Activated CD4-positive, alpha-beta T cell treated with anti-CD3 and anti-CD28 coated beads for 36 hours (primary cell): ENCODE measurements at regions not wholly inside any gene's neighbourhood (a gene's known extent, or its start where the extent isn't known, plus 50 kb on each side); places are given as distances from the start of the nearest gene placed in this dataset.
"Not testable (repeated sequence)": the region's sequence is repeated elsewhere in the genome, so short reads cannot be mapped to it uniquely, and the experiment has no call there.

Experiments used
- ATAC-seq: fragments of 200-7000 bp; cut with Tn5 transposase; one replicate; pipeline ENCODE4 v1.10.0; 2021; ENCODE audit warnings: mild to moderate bottlenecking, moderate library complexity
- CTCF ChIA-PET: fragments of 350-600 bp; sonication (Branson Sonifier 250); formaldehyde crosslinking; loops from one replicate; lab custom pipeline; 2021; ENCODE audit warnings: antibody characterized with exemption; lab: Charles Lee
- POLR2A ChIA-PET: fragments of 350-600 bp; sonication (Branson Sonifier 250); formaldehyde crosslinking; loops from one replicate; lab custom pipeline; 2021; ENCODE audit warnings: antibody characterized with exemption, inconsistent platforms; lab: Charles Lee
- DNase-seq: peaks from one replicate; pipeline ENCODE4 v3.0.0-alpha.2; 2020
- H3K27ac Mint-ChIP-seq: one replicate; pipeline ENCODE4 v1.8.0; 2021; ENCODE audit warnings: mixed read lengths
- H3K27me3 Mint-ChIP-seq: one replicate; pipeline ENCODE4 v1.8.0; 2021; ENCODE audit warnings: mixed read lengths
- H3K36me3 Mint-ChIP-seq: one replicate; pipeline ENCODE4 v1.8.0; 2021; ENCODE audit warnings: low read depth, mixed read lengths
- H3K4me1 Mint-ChIP-seq: one replicate; pipeline ENCODE4 v1.8.0; 2021; ENCODE audit warnings: mixed read lengths
- H3K4me3 Mint-ChIP-seq: one replicate; pipeline ENCODE4 v1.8.0; 2021; ENCODE audit warnings: mild to moderate bottlenecking, moderate library complexity, mixed read lengths
- H3K9me3 Mint-ChIP-seq: one replicate; pipeline ENCODE4 v1.8.0; 2021; ENCODE audit warnings: low read depth, mixed read lengths
- intact Hi-C, 2 experiments: fragments of 100-400 bp; cut with DNase I in 1 of 2; cut with micrococcal nuclease in 1 of 2; formaldehyde crosslinking; loops; one replicate each; pipeline versions ENCODE4 v1.14.2 to v1.15.1; 2022 to 2024; cut with DNase I, micrococcal nuclease

DNA sequence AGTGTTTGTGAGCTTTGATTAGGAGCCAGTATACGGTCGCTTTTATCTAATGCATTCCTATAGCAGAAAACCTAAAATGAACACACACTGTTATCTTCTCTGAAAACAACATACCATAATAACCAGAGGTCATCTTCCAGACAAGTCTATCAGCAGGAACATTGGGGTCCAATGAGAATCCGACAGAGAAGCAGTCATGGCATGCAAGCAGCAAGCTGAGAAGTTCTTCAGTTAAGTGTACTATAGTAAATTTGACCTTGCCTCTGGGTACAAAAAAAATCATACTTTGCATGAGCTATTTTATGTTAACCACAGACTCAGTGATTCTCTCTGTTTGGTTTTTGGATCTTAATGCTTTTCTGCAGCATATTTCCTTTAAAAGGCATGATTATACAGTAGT, 1505.1 kb downstream of the PCDH9 start:
- intact Hi-C loops = no loop called here

DNA sequence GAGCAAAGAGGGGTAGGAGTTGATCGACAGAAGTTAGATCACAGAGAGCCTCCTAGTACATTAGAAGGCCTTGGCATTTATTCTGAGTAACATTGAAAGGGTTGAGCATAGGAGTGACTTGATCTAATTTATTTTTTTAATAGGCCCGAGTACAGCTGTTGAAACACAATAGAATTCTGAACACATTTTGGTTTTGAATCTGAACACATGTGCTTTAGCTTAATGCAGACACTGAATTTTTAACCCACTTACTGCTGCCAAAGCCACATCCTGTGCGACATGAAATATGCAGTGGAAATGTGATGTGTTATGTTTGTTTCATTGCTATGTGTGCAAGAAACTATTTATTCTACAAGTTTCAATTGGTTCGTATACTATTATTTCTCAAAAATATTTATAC, 1505.9 kb downstream of the PCDH9 start:
- Mint-ChIP-seq H3K27me3 (no peaks in the 10 kb centered on the region), H3K4me3 (no peak overlapping the region), H3K9me3 (peaks cover 8% of the 10 kb centered on the region), H3K36me3 (no peaks in the 10 kb centered on the region), H3K27ac (no peak overlapping the region), H3K4me1 (no peaks in the 10 kb centered on the region)
- ChIA-PET POLR2A (no interaction called here), CTCF (interaction anchor here (0.7 kb wide), 1 partner anchor 13 kb away, joined by 3 read pairs; no protein-coding TSS in a partner anchor)
- no peak for DNase-seq
- no peak for ATAC-seq
- intact Hi-C loops = no loop called here

More for the DNA sequence above, 1505.1 kb downstream of the PCDH9 start:
- Mint-ChIP-seq H3K4me3 (no peak overlapping the region), H3K27me3 (no peaks in the 10 kb centered on the region), H3K36me3 (no peaks in the 10 kb centered on the region), H3K27ac (no peak overlapping the region), H3K9me3 (peaks cover 8% of the 10 kb centered on the region), H3K4me1 (no peaks in the 10 kb centered on the region)
- ATAC-seq (no peak), DNase-seq (no peak)
- CTCF ChIA-PET = no interaction called here
- POLR2A ChIA-PET = no interaction called here

- no peak overlapping the region for H3K27ac Mint-ChIP-seq
- CTCF ChIA-PET = no interaction called here
- H3K4me1 Mint-ChIP-seq = no peaks in the 10 kb centered on the region
- POLR2A ChIA-PET = no interaction called here
- H3K27me3 Mint-ChIP-seq = no peaks in the 10 kb centered on the region
- intact Hi-C loops = no loop called here
- DNase-seq (no peak), ATAC-seq (no peak)
- peaks cover 10% of the 10 kb centered on the region for H3K9me3 Mint-ChIP-seq
- H3K36me3 Mint-ChIP-seq = no peaks in the 10 kb centered on the region
- H3K4me3 Mint-ChIP-seq = no peak overlapping the region
Measured at GRCh38 chr13:65722506-65722905, 1507.6 kb downstream of the PCDH9 start.

DNA sequence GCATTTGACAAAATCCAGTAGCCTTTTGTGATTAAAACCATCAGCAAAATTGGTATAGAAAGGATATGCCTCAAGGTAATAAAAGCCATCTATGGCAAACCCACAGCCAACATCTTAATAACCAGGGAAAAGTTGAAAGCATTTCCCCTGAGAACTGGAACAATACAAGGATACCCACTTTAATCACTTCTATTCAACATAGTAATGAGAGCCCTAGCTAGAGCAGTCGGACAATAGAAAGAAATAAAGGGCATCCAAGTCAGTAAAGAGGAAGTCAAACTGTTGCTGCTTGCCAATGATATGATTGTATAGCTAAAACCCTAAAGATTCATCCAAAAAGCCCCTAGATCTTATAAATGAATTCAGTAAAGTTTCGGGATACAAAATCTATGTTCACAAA, 1510.3 kb downstream of the PCDH9 start:
- DNase-seq = no peak
- peaks cover 9% of the 10 kb centered on the region for H3K9me3 Mint-ChIP-seq
- POLR2A ChIA-PET = no interaction called here
- no peaks in the 10 kb centered on the region for H3K36me3 Mint-ChIP-seq
- no peak overlapping the region for H3K4me3 Mint-ChIP-seq
- H3K27ac Mint-ChIP-seq = no peak overlapping the region
- no peaks in the 10 kb centered on the region for H3K27me3 Mint-ChIP-seq
- CTCF ChIA-PET = interaction anchor here (0.8 kb wide), 1 partner anchor 20 kb away, joined by 3 read pairs; no protein-coding TSS in a partner anchor
- H3K4me1 Mint-ChIP-seq = no peaks in the 10 kb centered on the region
- intact Hi-C loops = no loop called here
- no peak for ATAC-seq

DNA sequence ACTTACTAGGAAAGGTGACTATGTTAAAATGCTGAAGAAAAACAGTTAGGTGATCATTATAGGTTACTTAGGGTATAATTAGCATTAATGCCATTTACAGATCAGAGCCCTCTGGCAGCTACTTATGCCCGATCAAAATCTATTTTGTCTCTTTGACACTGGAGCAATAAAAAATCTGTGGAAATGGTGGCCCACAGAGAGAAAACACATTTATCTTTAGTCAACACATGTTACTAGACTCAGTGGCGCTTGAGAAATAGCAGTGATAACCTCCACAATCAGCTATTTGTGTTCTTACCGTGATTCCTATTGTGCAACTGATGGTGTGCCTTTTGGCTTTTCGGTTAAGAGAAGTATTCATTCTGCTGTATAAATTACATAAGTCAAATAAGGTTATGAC, 1519.6 kb downstream of the PCDH9 start:
- POLR2A ChIA-PET = no interaction called here
- intact Hi-C loops = no loop called here
- H3K36me3 Mint-ChIP-seq = no peaks in the 10 kb centered on the region
- H3K27ac Mint-ChIP-seq = no peak overlapping the region
- no peak for DNase-seq
- H3K27me3 Mint-ChIP-seq = no peaks in the 10 kb centered on the region
- H3K4me1 Mint-ChIP-seq = no peaks in the 10 kb centered on the region
- peaks cover 6% of the 10 kb centered on the region for H3K9me3 Mint-ChIP-seq
- no peak for ATAC-seq
- CTCF ChIA-PET = interaction anchor here (0.6 kb wide), 1 partner anchor 23 kb away, joined by 3 read pairs; no protein-coding TSS in a partner anchor
- H3K4me3 Mint-ChIP-seq = no peak overlapping the region

GRCh38 chr13:65697843-65698242, 1532.3 kb downstream of the PCDH9 start:
- Mint-ChIP-seq H3K9me3 (peaks cover 8% of the 10 kb centered on the region), H3K27ac (no peak overlapping the region), H3K4me1 (no peaks in the 10 kb centered on the region), H3K36me3 (no peaks in the 10 kb centered on the region), H3K27me3 (no peaks in the 10 kb centered on the region), H3K4me3 (no peak overlapping the region)
- ATAC-seq = no peak
- DNase-seq = no peak
- ChIA-PET POLR2A (no interaction called here), CTCF (no interaction called here)
- intact Hi-C loops = no loop called here

- DNase-seq = no peak
- H3K9me3 Mint-ChIP-seq = peaks cover 7% of the 10 kb centered on the region
- intact Hi-C loops = no loop called here
- CTCF ChIA-PET = no interaction called here
- no peaks in the 10 kb centered on the region for H3K36me3 Mint-ChIP-seq
- no peaks in the 10 kb centered on the region for H3K4me1 Mint-ChIP-seq
- H3K27me3 Mint-ChIP-seq = no peaks in the 10 kb centered on the region
- POLR2A ChIA-PET = no interaction called here
- H3K4me3 Mint-ChIP-seq = no peak overlapping the region
- no peak for ATAC-seq
- no peak overlapping the region for H3K27ac Mint-ChIP-seq
Measured at GRCh38 chr13:65679240-65679639, 1550.9 kb downstream of the PCDH9 start.

DNA sequence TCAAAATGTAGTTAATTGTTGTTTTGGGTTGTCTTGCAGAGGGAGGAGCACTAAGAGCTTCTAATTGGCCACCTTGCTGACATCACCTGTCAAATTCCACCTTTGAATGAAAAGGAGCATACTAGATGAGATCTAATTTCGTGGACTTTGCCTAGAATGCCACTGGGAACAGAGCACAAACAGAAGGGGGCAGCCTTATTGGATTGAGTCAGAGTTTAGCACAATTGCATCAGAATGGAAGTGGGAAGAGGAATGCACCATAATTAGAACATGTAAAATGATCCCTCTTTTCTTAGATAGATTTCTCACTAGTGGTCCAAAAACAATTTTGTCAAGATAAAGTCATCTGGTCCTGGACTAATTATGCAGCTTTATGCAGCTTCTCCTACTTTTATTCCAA, 1552.2 kb downstream of the PCDH9 start:
- intact Hi-C loops = no loop called here
- POLR2A ChIA-PET = no interaction called here
- Mint-ChIP-seq H3K4me3 (no peak overlapping the region), H3K4me1 (no peaks in the 10 kb centered on the region), H3K9me3 (peaks cover 12% of the 10 kb centered on the region), H3K27me3 (no peaks in the 10 kb centered on the region), H3K27ac (no peak overlapping the region), H3K36me3 (no peaks in the 10 kb centered on the region)
- DNase-seq = no peak
- ATAC-seq = no peak
- CTCF ChIA-PET = interaction anchor here (0.6 to 0.7 kb wide), 2 partner anchors 128 to 1233 kb away, joined by 3 read pairs; no protein-coding TSS in a partner anchor

DNA sequence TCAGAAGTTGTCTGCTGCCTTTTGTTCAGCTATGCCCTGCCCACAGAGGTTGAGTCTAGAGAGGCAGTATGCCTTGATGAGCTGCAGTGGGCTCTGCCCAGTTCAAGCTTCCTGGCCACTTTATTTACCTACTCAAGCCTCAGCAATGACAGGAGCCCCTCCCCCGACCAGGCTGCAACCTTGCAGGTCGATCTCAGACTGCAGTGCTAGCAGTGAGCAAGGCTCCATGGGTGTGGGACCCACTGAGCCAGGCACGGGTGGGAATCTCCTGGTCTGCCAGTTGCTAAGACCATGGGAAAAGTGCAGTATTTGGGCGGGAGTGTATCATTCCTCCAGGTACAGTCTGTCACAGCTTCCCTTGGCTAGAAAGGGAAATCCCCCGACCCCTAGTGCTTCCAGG, 1554.8 kb downstream of the PCDH9 start:
- not testable (repeated sequence) for H3K36me3 Mint-ChIP-seq

GRCh38 chr13:65670014-65670625, 1560.0 kb downstream of the PCDH9 start:
- intact Hi-C loops = no loop called here
- Mint-ChIP-seq H3K36me3 (no peaks in the 10 kb centered on the region), H3K4me3 (no peak overlapping the region), H3K4me1 (no peaks in the 10 kb centered on the region), H3K27me3 (no peaks in the 10 kb centered on the region), H3K9me3 (peaks cover 26% of the 10 kb centered on the region), H3K27ac (no peak overlapping the region)
- DNase-seq = no peak
- ATAC-seq = no peak
- POLR2A ChIA-PET = interaction anchor here (0.7 kb wide), 1 partner anchor 32 kb away, joined by 3 read pairs; no protein-coding TSS in a partner anchor
- CTCF ChIA-PET = no interaction called here

More for the DNA sequence above, 1554.8 kb downstream of the PCDH9 start:
- H3K9me3 Mint-ChIP-seq = peaks cover 27% of the 10 kb centered on the region
- intact Hi-C loops, H3K4me3 Mint-ChIP-seq, DNase-seq, H3K27ac Mint-ChIP-seq, ATAC-seq, CTCF ChIA-PET, POLR2A ChIA-PET, H3K27me3 Mint-ChIP-seq, H3K4me1 Mint-ChIP-seq: not testable (repeated sequence)

DNA sequence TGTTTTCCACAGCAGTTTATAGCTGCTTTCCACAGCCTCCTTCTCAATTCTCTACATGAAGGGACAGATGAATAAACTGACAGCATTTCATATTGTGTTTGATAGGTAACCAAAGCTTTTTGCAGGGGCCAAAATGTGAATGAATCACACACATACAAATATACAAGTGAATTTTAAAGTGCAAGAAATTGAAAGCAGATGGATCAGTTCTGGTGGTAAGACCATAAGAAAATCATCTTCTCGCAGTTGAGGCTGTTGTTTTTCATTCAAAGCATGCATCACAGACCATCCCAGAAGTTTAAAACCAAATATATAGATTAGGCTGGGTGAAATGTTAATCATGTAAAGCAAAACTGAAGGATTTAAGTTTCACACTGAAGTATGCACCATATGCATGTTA, 1569.4 kb downstream of the PCDH9 start:
- no peaks in the 10 kb centered on the region for H3K4me1 Mint-ChIP-seq
- ChIA-PET CTCF (no interaction called here), POLR2A (no interaction called here)
- no peak overlapping the region for H3K4me3 Mint-ChIP-seq
- no peaks in the 10 kb centered on the region for H3K36me3 Mint-ChIP-seq
- DNase-seq = no peak
- no peaks in the 10 kb centered on the region for H3K27me3 Mint-ChIP-seq
- intact Hi-C loops = no loop called here
- H3K9me3 Mint-ChIP-seq = peaks cover 9% of the 10 kb centered on the region
- H3K27ac Mint-ChIP-seq = no peak overlapping the region
- no peak for ATAC-seq

GRCh38 chr13:65656740-65657329, 1573.3 kb downstream of the PCDH9 start:
- Mint-ChIP-seq H3K4me3 (no peak overlapping the region), H3K9me3 (peaks cover 2% of the 10 kb centered on the region), H3K4me1 (no peaks in the 10 kb centered on the region), H3K36me3 (no peaks in the 10 kb centered on the region), H3K27me3 (no peaks in the 10 kb centered on the region), H3K27ac (no peak overlapping the region)
- DNase-seq (no peak), ATAC-seq (no peak)
- intact Hi-C loops = loop anchor here in 1 of 2 experiments (5.0 kb wide), 1 partner anchor 1570 kb away; no protein-coding TSS in a partner anchor
- ChIA-PET CTCF (no interaction called here), POLR2A (no interaction called here)
